GM21786 (cell line): ENCODE measurements at regions not wholly inside any gene's neighbourhood (a gene's known extent, or its start where the extent isn't known, plus 50 kb on each side); places are given as distances from the start of the nearest gene placed in this dataset.

Source experiments
- ATAC-seq: cut with Tn5 transposase; IDR thresholded peaks from one replicate; pipeline ENCODE4 v1.9.1; 2021; ENCODE audit not compliant: unreplicated experiment

- ATAC-seq: no peak
Measured at GRCh38 chr1:244339073-244339692, 112.5 kb downstream of the ADSS2 start.

GRCh38 chr1:244339776-244340175 is 111.9 kb downstream of the ADSS2 start:
- ATAC-seq: no peak

- ATAC-seq: no peak
Measured at GRCh38 chr1:244340396-244340795, 111.3 kb downstream of the ADSS2 start.

DNA sequence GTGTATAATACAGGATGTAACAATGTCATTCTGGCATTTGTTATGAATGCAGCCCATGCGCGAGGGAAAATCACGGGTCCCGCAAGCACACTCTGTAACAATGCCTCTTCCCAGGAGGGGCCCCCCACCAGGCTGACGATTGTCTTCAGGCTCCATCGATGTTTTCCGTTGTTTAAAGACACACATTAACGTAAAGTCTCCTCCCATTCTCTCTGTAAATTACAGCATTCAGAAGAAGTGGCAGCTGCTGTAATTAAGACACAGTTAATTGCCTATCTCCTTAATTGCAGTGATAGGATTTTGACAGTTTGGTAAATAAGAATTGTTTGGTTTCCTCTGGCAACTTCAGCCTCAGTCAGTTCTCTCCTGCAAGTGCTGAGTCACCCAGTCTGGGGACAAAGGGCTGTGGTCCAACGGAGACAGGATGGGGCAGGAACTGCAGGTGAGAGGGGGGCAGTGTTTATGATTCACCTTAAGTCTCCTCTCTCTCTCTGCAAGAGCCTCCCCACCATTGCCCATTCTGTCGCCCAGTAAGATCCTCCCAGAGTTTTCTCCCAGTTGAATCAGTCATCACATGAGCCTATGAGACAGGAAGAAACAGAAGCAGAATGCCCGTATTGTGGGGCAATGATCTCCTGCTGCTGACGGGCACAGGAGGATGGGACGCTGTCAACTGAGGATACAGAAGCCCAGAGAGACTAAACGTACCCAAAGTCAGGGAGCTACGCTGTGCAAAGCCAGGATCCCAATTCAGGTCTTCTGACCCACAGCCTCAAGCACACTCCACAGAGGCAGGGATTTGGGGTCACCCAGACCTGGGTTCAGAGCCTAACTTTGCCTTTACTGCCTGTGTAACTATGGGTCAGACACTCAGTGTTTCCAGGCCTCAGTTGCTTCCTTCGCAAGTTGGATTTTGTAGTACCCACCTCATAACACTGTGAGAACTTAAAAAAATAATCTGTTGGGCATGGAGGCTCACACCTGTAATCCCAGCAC is 110.0 kb downstream of the ADSS2 start:
- ATAC-seq: no peak

GRCh38 chr1:244344001-244344400 is 107.7 kb downstream of the ADSS2 start:
- ATAC-seq: no peak

- ATAC-seq: no peak
Measured at GRCh38 chr1:244346972-244347618, 104.6 kb downstream of the ADSS2 start.

DNA sequence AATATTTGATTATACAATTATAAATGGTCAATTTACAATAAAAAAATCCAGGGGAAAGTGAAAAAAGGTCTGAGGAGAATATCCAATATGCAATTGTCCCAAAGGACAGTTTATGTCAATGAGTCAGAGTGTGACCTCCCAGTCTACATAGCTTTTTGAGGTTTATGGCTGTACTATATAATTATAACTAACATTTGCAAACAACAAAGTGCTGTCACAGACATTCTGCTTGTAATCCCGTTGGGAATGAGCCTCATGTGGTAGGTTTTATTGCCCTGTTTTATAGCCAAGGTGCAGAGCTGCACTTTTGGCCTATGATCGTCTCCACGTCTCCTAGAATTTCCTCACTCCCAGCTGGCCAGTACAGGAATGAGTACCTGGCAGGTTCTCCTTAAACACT is 103.8 kb downstream of the ADSS2 start:
- no peak for ATAC-seq

GRCh38 chr1:244349103-244349531 is 102.6 kb downstream of the ADSS2 start:
- ATAC-seq: no peak

DNA sequence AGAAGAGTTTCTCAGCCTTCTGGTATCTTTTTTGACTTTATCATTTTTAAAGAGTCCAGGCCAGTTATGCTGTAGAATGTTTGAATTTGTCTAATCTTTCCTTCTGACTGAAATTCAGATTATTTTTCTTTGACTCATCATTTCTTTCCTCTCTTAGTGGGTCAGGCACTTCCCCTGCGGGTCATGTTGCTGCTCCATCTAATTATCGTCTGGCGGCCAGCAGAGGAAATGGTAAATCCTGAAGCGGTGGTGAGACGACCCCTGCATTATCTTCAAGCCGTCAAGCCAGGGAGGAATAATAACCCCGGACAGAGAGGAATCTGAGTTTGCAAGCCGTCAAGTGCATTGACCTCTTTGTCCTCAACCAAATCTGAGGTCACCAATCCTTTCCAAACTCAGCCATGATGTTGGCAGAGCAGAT is 102.1 kb downstream of the ADSS2 start:
- ATAC-seq: peak; percentile 2

GRCh38 chr1:244350027-244350426 is 101.7 kb downstream of the ADSS2 start:
- ATAC-seq: peak; percentile 74

DNA sequence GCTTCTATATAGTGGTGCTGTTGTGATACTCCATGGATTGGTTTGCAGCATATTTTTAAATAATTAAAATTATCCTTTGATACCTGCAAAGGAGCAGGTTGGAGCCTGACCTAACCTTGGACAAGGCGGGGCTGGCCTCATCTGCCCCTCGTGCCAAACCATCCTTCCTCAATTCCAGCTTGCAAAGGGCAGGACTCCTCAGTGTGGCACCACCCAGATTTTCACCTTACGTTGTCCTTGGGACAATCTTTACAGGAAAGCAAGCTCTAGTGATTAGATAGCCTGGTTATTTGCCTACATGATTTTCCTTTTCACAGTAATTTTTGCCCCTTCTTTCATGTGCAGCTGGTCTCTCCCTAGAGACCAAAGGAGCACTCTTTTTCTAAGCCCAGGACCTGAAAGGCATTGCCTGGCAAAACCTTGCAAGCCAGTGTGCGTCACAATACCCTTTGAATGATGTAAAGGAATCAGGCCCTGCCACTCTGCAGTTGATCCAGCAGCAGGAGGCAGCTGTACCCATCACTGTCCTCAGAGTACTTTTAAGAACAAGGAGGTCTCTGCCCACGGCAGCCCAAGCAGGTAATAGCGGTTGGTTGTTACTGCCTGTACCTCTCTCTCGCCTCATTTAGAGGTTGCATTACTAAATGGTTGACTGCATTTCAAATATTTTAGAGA is 99.4 kb downstream of the ADSS2 start:
- ATAC-seq: no peak

- peak; percentile 75 for ATAC-seq
Measured at GRCh38 chr1:244353551-244354091, 98.1 kb downstream of the ADSS2 start.

DNA sequence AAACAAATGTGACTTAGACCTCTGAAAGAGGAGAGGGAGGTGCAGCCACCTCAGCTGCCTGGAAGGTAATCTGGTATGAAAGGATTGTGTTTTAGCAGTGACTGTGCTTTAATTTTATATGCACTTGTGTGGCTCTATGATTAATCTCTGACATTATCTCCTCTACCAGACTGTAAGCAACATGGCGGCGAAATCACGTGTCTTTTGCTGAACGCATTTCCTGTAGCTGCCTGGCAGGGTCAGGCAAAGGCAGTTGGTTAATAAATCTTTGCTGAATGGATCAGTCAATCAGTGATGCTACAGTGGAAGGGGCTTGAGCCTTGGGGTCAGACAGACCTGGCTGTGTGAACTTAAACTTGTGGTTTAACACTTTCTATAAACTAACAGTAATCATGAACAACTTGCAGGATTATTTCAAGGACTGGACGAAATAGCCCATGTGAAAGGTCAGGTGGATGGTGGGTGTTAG is 96.9 kb downstream of the ADSS2 start:
- ATAC-seq: no peak

DNA sequence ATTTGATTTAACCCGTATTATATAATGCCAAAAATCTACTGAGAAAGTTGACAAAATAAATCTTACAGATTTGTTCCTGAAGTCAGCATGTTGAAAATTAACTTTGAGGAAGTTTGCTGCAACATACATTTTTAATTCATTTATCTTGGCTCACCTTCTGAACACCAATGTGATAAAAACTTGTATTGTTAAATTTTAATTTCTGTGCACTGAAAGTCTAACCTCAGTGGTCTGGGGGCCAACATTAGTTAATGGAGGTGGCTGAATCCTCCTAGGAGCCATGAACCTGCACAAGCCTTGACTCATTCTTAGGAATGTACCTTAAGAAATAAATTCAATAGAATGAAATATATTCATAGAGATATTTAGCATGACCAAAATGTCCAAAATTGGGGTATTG is 95.3 kb downstream of the ADSS2 start:
- no peak for ATAC-seq
